ENCODE measurements at regions not wholly inside any gene's neighbourhood (a gene's known extent, or its start where the extent isn't known, plus 50 kb on each side); places are given as distances from the start of the nearest gene placed in this dataset.

DNA sequence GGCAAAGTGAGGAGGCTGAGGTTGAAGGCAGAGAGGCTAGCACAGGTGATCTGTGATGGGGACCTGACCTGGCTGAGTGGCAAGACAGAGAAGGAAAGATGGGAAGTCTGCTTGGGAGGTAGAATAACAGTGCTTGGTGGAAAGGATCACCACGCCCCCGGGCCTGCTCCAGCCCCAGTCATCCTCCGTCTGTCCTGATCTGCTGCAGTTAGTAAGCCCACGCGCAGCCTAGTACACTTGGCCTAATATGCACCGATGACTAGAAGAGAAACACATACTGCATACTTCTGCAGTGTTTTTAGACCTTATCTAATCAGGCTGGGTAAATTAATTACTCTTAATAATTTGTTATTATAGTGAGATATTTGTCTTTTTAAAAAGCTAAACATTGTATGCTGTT lies 103.7 kb upstream of the KLF3 start:
- Histone ChIP-seq H3K27ac (no peak overlapping the region), H3K9ac (no peak overlapping the region)
- TF ChIP-seq, protein P1, sequence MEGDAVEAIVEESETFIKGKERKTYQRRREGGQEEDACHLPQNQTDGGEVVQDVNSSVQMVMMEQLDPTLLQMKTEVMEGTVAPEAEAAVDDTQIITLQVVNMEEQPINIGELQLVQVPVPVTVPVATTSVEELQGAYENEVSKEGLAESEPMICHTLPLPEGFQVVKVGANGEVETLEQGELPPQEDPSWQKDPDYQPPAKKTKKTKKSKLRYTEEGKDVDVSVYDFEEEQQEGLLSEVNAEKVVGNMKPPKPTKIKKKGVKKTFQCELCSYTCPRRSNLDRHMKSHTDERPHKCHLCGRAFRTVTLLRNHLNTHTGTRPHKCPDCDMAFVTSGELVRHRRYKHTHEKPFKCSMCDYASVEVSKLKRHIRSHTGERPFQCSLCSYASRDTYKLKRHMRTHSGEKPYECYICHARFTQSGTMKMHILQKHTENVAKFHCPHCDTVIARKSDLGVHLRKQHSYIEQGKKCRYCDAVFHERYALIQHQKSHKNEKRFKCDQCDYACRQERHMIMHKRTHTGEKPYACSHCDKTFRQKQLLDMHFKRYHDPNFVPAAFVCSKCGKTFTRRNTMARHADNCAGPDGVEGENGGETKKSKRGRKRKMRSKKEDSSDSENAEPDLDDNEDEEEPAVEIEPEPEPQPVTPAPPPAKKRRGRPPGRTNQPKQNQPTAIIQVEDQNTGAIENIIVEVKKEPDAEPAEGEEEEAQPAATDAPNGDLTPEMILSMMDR (conservative IDR thresholded peaks at IDR 0.05; ENCODE audit: low read depth, low read length) = no peak

GRCh38 chr4:38560768-38561558 lies 103.0 kb upstream of the KLF3 start:
- no peaks in the 10 kb centered on the region for H3K27me3 ChIP-seq (ENCODE audit: insufficient read depth, low read depth)
- no peak overlapping the region for H3K4me2 ChIP-seq
- no peak overlapping the region for H3K27ac ChIP-seq
- no peak overlapping the region for H3K9ac ChIP-seq
- TF ChIP-seq, protein P1 (conservative IDR thresholded peaks at IDR 0.05; ENCODE audit: low read depth, low read length) = no peak
- no peak overlapping the region for H3K4me3 ChIP-seq (IDR thresholded peaks at IDR 0.05; ENCODE audit: insufficient read depth, low read depth, low read length)
- no peaks in the 10 kb centered on the region for H3K79me2 ChIP-seq (ENCODE audit: insufficient read depth, low read depth)
- H2AFZ ChIP-seq (ENCODE audit: low read depth) = no peak overlapping the region
- no peaks in the 10 kb centered on the region for H3K36me3 ChIP-seq (ENCODE audit: insufficient read depth)
- H4K20me1 ChIP-seq (ENCODE audit: insufficient read depth) = no peaks in the 10 kb centered on the region
- no peaks in the 10 kb centered on the region for H3K4me1 ChIP-seq (ENCODE audit: low read depth, poor library complexity, severe bottlenecking)

More for the DNA sequence above, 103.7 kb upstream of the KLF3 start:
- H4K20me1 ChIP-seq (ENCODE audit: insufficient read depth) = no peaks in the 10 kb centered on the region
- H3K4me3 ChIP-seq (IDR thresholded peaks at IDR 0.05; ENCODE audit: insufficient read depth, low read depth, low read length) = no peak overlapping the region
- no peaks in the 10 kb centered on the region for H3K27me3 ChIP-seq (ENCODE audit: insufficient read depth, low read depth)
- no peaks in the 10 kb centered on the region for H3K36me3 ChIP-seq (ENCODE audit: insufficient read depth)
- H3K4me2 ChIP-seq = no peak overlapping the region
- H3K4me1 ChIP-seq (ENCODE audit: low read depth, poor library complexity, severe bottlenecking) = no peaks in the 10 kb centered on the region
- no peak overlapping the region for H2AFZ ChIP-seq (ENCODE audit: low read depth)
- no peaks in the 10 kb centered on the region for H3K79me2 ChIP-seq (ENCODE audit: insufficient read depth, low read depth)

DNA sequence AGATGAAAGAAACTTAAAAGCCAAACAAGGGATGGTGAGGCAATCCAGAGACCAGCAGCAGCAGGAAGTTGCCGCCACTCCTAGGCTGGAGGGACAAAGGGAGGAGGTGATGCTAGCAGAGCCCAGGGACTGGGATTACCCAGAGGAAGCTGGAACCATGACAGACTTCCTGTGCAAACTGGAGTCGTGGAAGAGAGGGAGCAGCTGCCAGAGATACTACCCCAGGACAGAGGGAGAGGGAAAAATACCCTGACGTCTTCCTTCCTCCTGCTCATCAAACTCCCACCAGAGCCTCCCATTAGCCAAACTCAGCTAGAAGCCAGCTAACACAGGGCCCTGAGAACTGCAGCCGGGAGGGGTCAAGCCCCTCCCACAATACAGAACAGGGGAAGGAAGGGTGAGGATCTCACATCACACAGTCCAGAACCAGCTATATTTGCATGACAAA lies 101.2 kb upstream of the KLF3 start:
- Histone ChIP-seq H3K27me3 (ENCODE audit: insufficient read depth, low read depth) (no peaks in the 10 kb centered on the region), H2AFZ (ENCODE audit: low read depth) (no peak overlapping the region), H3K27ac (no peak overlapping the region), H3K36me3 (ENCODE audit: insufficient read depth) (no peaks in the 10 kb centered on the region), H4K20me1 (ENCODE audit: insufficient read depth) (no peaks in the 10 kb centered on the region), H3K4me3 (IDR thresholded peaks at IDR 0.05; ENCODE audit: insufficient read depth, low read depth, low read length) (no peak overlapping the region), H3K4me2 (no peak overlapping the region), H3K79me2 (ENCODE audit: insufficient read depth, low read depth) (no peaks in the 10 kb centered on the region), H3K9ac (no peak overlapping the region), H3K4me1 (ENCODE audit: low read depth, poor library complexity, severe bottlenecking) (no peaks in the 10 kb centered on the region)
- TF ChIP-seq, protein P1 (conservative IDR thresholded peaks at IDR 0.05; ENCODE audit: low read depth, low read length) = no peak

- no peak overlapping the region for H2AFZ ChIP-seq (ENCODE audit: low read depth)
- no peaks in the 10 kb centered on the region for H3K36me3 ChIP-seq (ENCODE audit: insufficient read depth)
- no peak overlapping the region for H3K9ac ChIP-seq
- TF ChIP-seq, protein P1 (conservative IDR thresholded peaks at IDR 0.05; ENCODE audit: low read depth, low read length) = no peak
- no peaks in the 10 kb centered on the region for H3K79me2 ChIP-seq (ENCODE audit: insufficient read depth, low read depth)
- H3K4me3 ChIP-seq (IDR thresholded peaks at IDR 0.05; ENCODE audit: insufficient read depth, low read depth, low read length) = no peak overlapping the region
- H4K20me1 ChIP-seq (ENCODE audit: insufficient read depth) = no peaks in the 10 kb centered on the region
- H3K4me2 ChIP-seq = no peak overlapping the region
- no peaks in the 10 kb centered on the region for H3K27me3 ChIP-seq (ENCODE audit: insufficient read depth, low read depth)
- H3K4me1 ChIP-seq (ENCODE audit: low read depth, poor library complexity, severe bottlenecking) = no peaks in the 10 kb centered on the region
- H3K27ac ChIP-seq = no peak overlapping the region
Measured at GRCh38 chr4:38563707-38564495, 100.1 kb upstream of the KLF3 start.

All from KMS-11 (cell line).